OCI-LY3 (cell line): ENCODE measurements at regions not wholly inside any gene's neighbourhood (a gene's known extent, or its start where the extent isn't known, plus 50 kb on each side); places are given as distances from the start of the nearest gene placed in this dataset.

Experiments used
- CTCF ChIP-seq: fragments of 200-600, 300-600 bp; sonication (generic); IDR thresholded peaks from 2 replicates; pipeline ENCODE4 v1.5.1; 2014; ENCODE audit warnings: antibody characterized with exemption, low read length, low read depth
- EZH2phosphoT487 ChIP-seq: fragments of 200-600 bp; shearing (Covaris generic); IDR thresholded peaks from 2 replicates; pipeline ENCODE4 v1.6.1; 2018; ENCODE audit warnings: antibody characterized with exemption, mixed run types, low read depth

- TF ChIP-seq CTCF, result no peak
- no peak for TF ChIP-seq EZH2phosphoT487
These were observed 1395.1 kb downstream of the LRFN5 start for GRCh38 chr14:43001731-43002130.
